Stimulated activated CD8-positive, alpha-beta memory T cell treated with anti-CD3 and anti-CD28 coated beads, Interleukin-7, amount 100 ng/mL, for 48 hours (primary cell): ENCODE measurements at regions not wholly inside any gene's neighbourhood (a gene's known extent, or its start where the extent isn't known, plus 50 kb on each side); places are given as distances from the start of the nearest gene placed in this dataset.
"Not testable (repeated sequence)": the region's sequence is repeated elsewhere in the genome, so short reads cannot be mapped to it uniquely, and the experiment has no call there.

Source experiments
- DNase-seq, 2 donors: peaks; one replicate each; pipeline ENCODE4 v3.0.0-alpha.2; 2020; ENCODE audit warnings: low read depth in 1 of 2; ENCODE audit errors: extremely low read depth in 1 of 2

DNA sequence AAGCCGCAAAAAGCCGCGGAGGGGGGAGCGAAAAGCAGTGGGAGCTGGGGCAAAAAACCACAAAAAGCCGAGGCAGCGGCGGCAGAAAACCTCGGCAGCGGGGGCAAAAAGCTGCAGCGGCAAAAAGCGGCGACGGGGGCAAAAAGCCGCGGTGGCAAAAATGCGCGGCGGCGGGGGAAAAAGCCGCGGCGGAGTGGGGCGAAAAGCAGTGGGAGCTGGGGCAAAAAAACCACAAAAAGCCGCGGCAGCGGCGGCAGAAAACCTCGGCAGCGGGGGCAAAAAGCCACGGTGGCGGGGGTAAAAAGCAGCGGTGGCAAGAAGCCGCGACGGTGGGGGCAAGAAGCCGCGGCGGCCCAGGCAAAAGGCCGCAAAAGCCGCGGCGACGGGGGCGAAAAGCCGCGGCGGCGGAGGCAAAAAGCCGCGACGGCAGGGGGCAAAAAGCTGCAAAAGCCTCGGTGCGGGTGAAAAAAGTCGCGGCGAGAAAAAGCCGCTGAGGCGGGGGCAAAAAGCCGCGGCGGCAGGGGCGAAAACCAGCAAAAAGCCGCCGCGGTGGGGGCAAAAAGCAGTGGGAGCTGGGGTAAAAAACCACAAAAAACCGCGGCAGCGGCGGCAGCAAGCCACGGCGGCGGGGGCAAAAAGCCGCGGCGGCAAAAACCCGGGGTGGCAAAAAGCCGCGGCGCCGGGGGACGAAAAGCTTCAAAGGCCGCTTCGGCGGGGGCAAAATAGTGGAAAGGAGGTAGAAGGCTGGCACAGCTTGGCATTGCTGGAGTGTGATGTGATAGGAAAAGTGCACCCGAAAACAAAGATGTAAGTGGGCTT, 135.9 kb downstream of the ZNF92 start:
- no peak for DNase-seq

DNA sequence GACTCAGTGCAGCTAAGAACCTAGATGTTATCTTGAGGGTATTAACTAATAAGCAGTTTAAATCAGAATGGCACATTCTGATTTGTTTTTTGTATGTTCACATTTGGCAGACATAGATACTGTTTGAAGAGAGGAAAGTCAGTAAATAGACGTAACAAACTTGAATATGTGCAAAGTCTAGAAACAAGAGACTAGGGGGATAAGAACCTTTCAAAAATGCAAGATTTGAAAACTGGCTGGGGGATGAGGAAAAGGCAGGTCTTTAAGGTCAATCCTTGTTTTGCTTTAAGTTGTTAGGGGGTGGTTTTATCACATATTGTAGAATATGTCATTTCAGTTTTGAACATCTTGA, 136.5 kb downstream of the ZNF92 start:
- DNase-seq = not testable (repeated sequence)

DNA sequence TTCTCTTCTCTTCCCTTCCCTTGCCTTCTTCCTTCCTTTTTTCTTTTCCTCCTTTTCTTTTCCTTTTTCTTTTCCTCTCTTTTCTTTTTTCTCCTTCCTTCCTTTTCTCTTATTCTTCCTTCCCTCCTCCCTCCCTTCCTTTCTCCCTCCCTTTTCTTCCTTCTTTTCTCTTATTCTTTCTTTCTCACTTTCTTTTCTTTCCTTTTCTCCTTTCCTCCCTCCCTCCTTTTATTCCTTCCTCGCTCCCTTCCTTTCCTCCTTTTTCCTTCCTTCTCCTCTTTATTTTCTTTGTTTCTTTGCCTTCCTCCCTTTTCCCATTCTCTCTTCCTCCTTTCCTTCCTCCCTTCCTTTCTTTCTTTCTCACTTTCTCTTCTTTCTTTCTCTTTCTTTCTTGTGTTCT, 146.1 kb downstream of the ZNF92 start:
- DNase-seq = not testable (repeated sequence)

DNA sequence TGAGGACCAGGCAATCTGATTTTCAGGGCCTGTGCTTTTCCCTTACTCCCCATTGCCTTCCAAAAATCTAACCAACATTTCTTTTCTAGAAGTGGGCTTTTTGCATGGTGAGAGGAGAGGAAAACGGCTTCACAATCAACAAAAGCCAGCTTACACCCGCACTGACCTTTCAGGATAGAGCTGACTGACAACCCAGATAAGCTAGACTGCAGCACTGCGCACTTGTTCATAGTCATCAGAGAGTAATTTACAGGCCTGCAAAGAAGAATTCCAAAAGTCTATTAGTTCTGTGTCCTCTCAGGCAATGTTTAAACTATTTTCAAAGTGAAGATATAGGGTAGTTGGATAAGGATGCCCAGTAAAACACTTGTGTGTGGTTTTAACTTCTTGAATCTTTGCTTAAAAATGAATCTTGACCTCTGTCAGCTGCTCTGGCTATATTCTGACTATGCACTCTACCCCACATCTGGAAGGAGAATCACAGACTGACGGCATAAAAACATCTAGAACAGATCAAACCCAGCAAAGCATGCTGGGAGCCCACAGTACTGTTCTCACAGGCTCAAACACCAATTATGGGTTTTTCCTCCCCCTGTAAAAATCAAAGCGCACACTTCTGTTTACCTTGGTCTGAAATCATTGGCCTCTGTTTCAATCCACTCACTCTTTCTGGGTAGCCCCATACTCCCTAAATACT, 172.0 kb downstream of the ZNF92 start:
- DNase-seq = not testable (repeated sequence)

DNA sequence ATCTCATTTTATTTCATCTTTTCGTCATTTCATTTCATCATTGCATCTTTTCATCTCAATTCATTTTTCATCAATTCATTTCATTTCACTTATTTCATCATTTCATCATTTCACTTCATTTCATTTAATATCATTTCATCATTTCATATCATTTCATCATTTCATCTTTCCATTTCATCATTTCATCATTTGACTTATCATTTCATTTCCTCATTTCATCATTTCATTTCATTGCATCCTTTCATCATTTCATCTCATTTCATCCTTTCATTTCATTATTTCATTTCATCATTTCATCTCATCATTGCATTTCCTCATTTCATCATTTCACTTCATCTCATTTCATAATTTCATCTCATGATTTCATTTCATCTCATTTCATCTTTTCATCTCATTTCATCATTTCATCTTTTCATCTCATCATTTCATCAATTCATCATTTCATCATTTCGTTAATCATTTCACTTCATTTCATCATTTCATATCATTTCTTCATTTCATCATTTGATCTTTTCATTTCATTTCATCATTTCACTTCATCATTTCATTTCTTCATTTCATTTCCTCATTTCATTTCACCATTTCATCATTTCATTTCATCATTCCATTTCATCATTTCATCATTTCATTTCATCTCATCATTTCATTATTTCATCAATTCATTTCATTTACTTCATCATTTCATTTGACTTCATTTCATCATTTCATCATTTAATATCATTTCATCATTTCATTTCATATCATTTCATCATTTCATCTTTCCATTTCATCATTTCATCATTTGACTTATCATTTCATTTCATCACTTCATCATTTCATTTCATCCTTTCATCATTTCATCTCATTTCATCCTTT, 176.2 kb downstream of the ZNF92 start:
- not testable (repeated sequence) for DNase-seq

DNA sequence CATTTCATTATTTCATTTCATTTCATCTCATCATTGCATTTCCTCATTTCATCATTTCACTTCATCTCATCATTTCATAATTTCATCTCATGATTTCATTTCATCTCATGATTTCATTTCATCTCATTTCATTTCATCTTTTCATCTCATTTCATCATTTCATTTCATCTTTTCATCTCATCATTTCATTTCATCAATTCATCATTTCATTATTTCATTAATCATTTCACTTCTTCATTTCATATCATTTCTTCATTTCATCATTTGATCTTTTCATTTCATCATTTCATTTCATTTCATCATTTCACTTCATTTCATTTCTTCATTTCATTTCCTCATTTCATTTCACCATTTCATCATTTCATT, 176.8 kb downstream of the ZNF92 start:
- not testable (repeated sequence) for DNase-seq

DNA sequence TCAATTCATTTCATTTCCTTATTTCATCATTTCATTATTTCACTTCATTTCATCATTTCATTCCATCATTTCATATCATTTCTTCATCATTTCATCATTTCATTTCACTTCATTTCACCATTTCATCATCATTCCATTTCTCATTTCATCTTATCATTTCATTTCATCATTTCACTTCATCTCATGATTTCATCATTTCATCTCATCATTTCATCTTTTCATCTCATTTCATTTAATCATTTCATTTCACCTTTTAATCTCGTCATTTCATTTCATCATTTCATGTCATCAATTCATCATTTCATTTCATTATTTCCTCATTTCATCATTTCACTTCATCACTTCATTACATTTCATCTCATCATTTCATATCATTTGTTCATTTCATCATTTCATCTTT, 177.4 kb downstream of the ZNF92 start:
- DNase-seq = not testable (repeated sequence)

DNA sequence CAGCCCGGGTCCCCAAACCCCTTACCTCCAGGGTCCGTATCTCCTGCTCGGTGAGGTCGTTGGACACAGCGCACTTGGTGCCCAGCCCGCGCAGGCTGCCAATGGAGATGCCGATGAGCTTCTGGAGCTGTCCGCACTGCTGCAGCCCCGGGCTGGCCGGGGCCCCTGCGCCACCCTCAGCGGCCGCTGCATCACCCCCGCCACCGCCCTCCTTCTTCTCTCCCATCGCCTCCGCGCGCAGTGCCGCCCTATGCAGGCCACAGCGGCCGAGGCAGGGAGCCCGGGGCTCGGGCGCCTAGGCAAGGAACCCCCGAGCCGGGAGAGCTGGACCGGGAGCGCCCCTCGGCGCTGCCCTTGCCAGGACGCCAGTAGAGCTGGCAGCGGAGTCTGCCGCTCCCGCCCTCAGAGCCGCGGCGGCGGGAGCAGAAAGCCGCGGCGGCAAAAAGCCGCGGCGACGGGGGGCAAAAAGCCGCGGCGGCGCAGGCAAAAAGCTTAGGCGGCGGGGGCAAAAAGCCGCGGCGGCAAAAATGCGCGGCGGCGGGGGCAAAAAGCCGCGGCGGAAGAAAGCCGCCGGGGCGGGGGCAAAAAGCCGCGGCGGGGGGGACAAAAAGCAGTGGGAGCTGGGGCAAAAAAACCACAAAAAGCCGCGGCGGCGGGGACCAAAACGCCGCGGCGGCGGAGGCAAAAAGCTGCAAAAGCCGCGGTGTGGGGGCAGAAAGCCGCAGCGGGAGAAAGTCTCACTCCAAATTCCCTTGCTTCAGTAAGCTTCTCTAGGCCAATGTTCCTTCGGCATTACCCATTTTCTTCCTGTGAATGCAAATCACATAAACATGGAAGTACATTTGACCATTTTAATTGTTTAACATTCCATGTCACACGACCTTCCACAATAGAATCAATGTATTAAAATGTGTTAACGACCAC, 181.2 kb downstream of the ZNF92 start:
- DNase-seq = not testable (repeated sequence)

DNA sequence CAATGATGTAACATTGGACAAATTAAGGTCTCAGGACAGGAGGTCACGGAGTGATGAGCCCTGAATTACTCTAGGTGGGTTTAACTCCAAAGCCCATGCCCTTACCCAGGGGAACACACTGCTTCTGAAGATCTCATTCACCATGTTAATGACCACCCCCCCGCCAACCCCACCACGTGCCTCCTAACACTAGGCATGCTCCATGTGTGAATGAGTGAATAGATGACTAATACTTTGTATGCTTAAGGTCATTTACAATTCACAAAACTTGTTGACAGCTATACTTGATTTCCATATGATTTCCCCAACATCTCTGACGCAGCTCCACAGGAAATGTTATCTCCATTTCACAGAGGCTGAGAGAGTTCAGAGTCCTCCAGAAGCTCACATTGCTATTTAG, 184.9 kb downstream of the ZNF92 start:
- not testable (repeated sequence) for DNase-seq

DNA sequence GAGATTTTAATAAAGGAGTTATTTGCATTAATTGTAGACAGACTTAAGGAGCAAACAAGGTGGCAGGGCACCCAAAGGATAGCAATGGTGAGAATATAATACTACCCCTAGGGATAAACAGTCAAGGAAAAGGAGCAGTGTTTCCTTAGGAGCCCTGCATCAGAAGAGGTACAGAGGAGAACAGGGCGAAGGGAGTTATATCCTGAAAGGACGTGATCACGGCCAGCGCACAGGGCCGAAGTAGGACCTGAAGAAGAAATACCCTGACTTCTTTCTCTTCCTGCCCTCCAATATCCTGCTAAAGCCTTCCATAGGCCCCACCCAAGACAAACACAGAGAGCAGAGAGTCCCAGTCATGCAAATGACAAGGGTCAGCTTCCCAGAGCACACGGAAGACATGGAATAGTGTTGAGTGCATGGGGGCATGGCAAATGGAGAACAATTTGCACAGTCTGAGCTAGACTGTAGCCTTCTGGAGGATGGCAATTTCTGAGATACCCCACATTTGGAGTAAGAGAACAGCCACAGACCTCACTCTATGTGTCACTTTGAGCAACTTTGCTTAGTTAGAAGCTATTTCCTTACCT, 188.2 kb downstream of the ZNF92 start:
- not testable (repeated sequence) for DNase-seq

DNA sequence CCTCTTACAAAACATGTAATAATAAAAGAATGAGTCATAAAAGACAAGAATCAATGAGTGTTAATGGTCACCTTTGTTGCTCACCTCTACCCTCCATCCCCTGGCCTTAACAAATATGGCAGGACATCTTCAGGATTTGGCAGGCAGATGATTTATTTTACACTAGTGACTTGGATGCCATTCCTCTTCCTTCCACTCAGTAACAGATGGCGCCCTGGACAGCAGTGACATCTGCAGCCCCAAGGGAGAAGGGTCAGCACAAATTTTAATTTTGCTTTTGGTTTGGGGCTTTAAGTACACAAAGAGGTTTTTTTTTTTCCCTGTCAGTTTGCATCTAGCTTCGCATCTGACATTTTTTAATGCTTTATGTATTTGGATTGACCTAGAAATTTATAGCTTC, 188.9 kb downstream of the ZNF92 start:
- DNase-seq = not testable (repeated sequence)

DNA sequence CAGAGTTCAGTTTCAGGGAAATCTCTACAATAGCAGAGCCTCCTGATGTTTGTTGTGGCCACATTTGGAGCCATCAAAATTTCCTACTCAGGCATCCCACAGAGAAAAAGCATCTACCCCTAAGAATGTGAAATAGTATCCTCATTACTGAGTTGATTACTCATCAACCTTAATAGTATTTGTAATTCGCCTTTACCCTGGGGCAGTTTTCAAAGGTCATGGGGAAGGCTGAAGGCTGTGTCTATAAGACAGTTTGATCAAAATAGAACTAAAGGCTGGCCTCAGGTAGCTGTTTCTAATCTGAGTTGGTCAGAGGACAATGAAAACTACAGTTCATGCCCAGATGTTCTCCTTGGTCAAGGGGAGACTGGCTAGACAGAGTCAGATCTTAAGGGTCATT, 189.7 kb downstream of the ZNF92 start:
- DNase-seq = not testable (repeated sequence)

DNA sequence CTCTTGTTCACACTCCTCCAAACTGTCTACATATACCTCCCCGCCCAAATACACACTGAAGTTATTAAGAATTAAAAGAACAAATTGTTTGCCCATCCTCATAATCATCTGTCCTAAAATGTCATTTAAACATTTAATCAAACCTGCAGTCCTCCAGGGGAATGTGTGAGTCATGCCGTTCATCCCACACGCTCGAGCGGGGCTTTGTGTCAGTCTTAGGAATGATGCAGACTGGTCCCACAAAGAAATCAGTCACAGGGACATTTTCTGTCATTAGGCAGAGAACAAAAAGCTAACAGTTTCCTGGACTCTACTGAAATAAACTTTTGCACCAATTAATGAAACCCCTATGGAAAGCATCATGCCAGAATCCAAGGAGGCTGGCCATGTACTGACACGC, 194.6 kb downstream of the ZNF92 start:
- not testable (repeated sequence) for DNase-seq

DNA sequence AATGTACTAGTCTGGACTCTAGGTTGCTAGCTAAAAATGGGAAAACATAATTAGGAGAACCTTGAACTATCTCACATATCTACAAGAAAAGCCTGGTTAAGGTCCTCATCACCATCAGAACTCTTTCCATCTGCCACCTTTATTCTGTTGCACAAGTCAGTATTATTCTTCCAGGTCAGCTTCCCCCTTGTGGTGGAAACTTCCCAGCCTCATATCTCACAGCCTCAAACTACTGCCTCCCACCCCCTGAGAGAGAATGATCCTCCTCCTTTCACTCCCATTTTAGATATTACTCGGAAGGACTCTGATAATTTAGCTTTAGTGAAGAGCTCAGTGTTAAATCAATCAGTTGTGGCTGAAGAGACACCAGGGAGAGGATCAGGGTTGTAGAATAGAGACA, 197.3 kb downstream of the ZNF92 start:
- DNase-seq = not testable (repeated sequence)

DNA sequence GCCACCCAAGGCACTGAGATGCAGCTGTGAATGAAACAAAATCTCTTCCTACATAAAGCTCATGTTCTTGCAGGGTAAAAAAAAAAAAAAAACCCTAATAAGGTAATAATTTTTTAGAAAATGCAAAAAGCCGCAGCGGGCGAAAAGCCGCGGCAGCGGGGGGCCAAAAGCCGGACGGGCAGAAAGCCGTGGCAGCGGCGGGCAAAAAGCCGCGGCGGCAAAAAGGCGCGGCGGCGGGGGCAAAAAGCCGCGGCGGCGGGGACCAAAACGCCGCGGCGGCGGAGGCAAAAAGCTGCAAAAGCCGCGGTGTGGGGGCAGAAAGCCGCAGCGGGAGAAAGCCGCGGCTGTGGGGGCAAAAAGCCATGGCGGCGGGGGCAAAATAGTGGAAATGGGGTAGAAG, 198.9 kb downstream of the ZNF92 start:
- not testable (repeated sequence) for DNase-seq

DNA sequence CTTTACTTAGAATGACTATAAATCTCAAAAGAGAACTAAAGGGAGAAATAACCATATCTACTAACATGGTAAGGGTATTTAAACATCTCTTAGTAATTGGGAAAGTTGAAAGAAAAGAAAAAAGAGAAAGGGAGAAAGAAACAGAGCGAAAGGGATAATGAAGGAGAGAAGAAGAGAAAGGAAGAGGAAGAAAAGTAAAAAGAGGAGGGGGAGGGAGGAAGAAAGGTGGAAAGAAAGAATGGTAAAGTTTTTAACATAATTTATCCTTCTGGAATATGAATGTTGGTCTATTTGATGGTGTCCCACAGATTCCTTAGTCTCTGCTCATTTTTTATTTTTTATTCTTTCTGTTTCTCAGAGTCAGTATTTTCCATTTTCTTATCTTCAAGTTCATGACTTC, 202.7 kb downstream of the ZNF92 start:
- not testable (repeated sequence) for DNase-seq

DNA sequence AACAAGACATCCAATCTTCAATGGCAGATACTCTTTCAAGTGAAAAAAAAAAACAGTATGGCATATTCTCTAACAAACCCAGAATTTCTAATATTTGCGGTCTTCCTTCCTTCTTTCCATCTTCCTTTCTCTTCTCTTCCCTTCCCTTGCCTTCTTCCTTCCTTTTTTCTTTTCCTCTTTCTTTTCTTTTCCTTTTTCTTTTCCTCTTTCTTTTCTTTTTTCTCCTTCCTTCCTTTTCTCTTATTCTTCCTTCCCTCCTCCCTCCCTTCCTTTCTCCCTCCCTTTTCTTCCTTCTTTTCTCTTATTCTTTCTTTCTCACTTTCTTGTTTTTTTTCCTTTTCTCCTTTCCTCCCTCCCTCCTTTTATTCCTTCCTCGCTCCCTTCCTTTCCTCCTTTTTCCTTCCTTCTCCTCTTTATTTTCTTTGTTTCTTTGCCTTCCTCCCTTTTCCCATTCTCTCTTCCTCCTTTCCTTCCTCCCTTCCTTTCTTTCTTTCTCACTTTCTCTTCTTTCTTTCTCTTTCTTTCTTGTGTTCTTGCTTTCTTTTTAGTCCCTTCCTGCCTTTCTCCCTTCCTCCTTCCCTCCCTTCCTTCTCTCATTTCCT, 209.0 kb downstream of the ZNF92 start:
- DNase-seq = not testable (repeated sequence)

DNA sequence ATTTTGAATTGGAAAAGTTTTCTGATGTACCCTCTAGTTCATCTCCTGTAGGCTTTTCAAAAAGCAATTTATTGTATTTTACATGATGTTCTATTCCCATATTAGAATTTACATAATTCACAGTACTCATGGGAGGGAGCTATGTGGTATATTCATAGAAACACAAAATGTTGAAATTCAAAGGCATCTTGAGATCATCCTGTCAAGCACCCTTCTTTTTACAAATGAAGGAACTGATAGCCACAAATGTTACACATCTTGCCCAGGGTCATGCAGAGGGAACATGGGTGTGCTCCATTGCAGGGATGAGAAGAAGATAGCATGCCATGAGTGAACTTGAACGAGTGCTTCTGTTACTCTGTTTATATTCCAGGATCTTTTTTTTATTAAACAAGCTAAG, 228.8 kb downstream of the ZNF92 start:
- DNase-seq = not testable (repeated sequence)

DNA sequence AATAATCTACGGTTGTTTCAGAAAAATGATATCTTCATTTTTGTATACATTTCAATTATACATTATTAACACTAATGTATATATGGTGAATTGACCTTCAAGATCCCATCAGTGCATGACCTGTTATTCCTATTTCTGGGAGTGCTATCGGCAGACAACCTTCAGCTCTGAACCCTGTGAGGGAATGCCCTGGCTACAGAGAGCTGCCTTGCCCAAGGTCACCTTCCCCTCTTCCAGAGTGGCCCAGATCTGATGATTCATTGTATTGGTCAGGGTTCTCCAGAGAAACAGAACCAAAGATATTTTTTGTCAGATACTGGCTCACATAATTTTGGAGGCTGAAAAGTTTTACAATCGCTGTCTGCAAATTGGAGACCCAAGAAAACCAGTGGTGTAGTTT, 235.5 kb downstream of the ZNF92 start:
- DNase-seq = no peak
